HEK293 (cell line): ENCODE measurements at regions not wholly inside any gene's neighbourhood (a gene's known extent, or its start where the extent isn't known, plus 50 kb on each side); places are given as distances from the start of the nearest gene placed in this dataset.

Experiments
- CTCF ChIA-PET: fragments of 350-600 bp; formaldehyde crosslinking; extraction: SDS; loops from one replicate; lab custom pipeline; 2021; ENCODE audit warnings: antibody characterized with exemption; lab: Yijun Ruan, JAX
- POLR2A ChIA-PET: fragments of 300-600 bp; formaldehyde crosslinking; extraction: SDS; loops from one replicate; lab custom pipeline; 2020; ENCODE audit warnings: antibody characterized with exemption, inconsistent platforms; lab: Yijun Ruan, JAX
- H3K27ac ChIP-seq: fragments of 200-500 bp; sonication (Bioruptor generic); 2 replicates; pipeline ENCODE4 v1.5.1; 2014; ENCODE audit warnings: low read depth, low read length, control low read depth, inconsistent platforms; ENCODE audit errors: extremely low read depth
- H3K36me3 ChIP-seq, 2 experiments: fragments of 200-500 bp in 1 of 2; sonication (Bioruptor generic) in 1 of 2; 1 replicate in 1 of 2; 2 replicates in 1 of 2; pipeline ENCODE4 v1.5.1; 2014 to 2017; ENCODE audit warnings: inconsistent platforms in 2 of 2, low read length in 2 of 2; ENCODE audit not compliant: control insufficient read depth in 2 of 2, insufficient read depth in 1 of 2
- H3K4me1 ChIP-seq: fragments of 200-500 bp; sonication (Bioruptor generic); 2 replicates; pipeline ENCODE4 v1.5.1; 2014; ENCODE audit warnings: mild to moderate bottlenecking, low read length, inconsistent platforms; ENCODE audit not compliant: control insufficient read depth, insufficient read depth
- H3K4me3 ChIP-seq: 2 replicates; pipeline ENCODE4 v1.5.1; 2011; ENCODE audit warnings: low read depth, mild to moderate bottlenecking, control low read depth, low read length, moderate library complexity
- H3K9me3 ChIP-seq: fragments of 200-500 bp; sonication (Bioruptor generic); 2 replicates; pipeline ENCODE4 v1.5.1; 2014; ENCODE audit warnings: low read depth, low read length, inconsistent platforms; ENCODE audit not compliant: control insufficient read depth, insufficient read depth
- FEZF1 ChIP-seq: fragments of 450-650 bp; formaldehyde crosslinking; IDR thresholded peaks from 2 replicates; pipeline ENCODE4 v1.5.1; 2016; ENCODE audit warnings: missing biosample characterization, missing genetic modification characterization
- KLF9 ChIP-seq: fragments of 450-650 bp; formaldehyde crosslinking; IDR thresholded peaks from 2 replicates; pipeline ENCODE4 v1.5.1; 2016; ENCODE audit warnings: missing biosample characterization, missing genetic modification characterization, low read depth
- MZF1 ChIP-seq: fragments of 450-650 bp; formaldehyde crosslinking; IDR thresholded peaks from 2 replicates; pipeline ENCODE4 v1.5.1; 2017; ENCODE audit warnings: missing biosample characterization, missing genetic modification characterization, borderline replicate concordance
- SCRT2 ChIP-seq: fragments of 450-650 bp; formaldehyde crosslinking; IDR thresholded peaks from 2 replicates; pipeline ENCODE4 v1.5.1; 2016; ENCODE audit warnings: missing biosample characterization, missing genetic modification characterization
- ZFHX2 ChIP-seq: fragments of 450-650 bp; formaldehyde crosslinking; conservative IDR thresholded peaks from 2 replicates; pipeline ENCODE4 v1.5.1; 2016; ENCODE audit warnings: missing biosample characterization, missing genetic modification characterization
- ZFP41 ChIP-seq: fragments of 450-650 bp; formaldehyde crosslinking; IDR thresholded peaks from 2 replicates; pipeline ENCODE4 v1.5.1; 2016; ENCODE audit warnings: missing biosample characterization, missing genetic modification characterization, borderline replicate concordance
- ZFP69B ChIP-seq: fragments of 450-650 bp; formaldehyde crosslinking; IDR thresholded peaks from 2 replicates; pipeline ENCODE4 v1.5.1; 2016; ENCODE audit warnings: missing biosample characterization, missing genetic modification characterization
- ZNF10 ChIP-seq: fragments of 450-650 bp; formaldehyde crosslinking; IDR thresholded peaks from 2 replicates; pipeline ENCODE4 v1.5.1; 2017; ENCODE audit warnings: missing biosample characterization, missing genetic modification characterization
- ZNF112 ChIP-seq: fragments of 450-650 bp; formaldehyde crosslinking; IDR thresholded peaks from 2 replicates; pipeline ENCODE4 v1.5.0; 2017; ENCODE audit warnings: missing biosample characterization, missing genetic modification characterization
- ZNF155 ChIP-seq: fragments of 450-650 bp; formaldehyde crosslinking; IDR thresholded peaks from 2 replicates; pipeline ENCODE4 v1.5.1; 2016; ENCODE audit warnings: missing biosample characterization, missing genetic modification characterization
- ZNF248 ChIP-seq: fragments of 450-650 bp; formaldehyde crosslinking; IDR thresholded peaks from 2 replicates; pipeline ENCODE4 v1.5.1; 2017; ENCODE audit warnings: missing biosample characterization, missing genetic modification characterization
- ZNF274 ChIP-seq, 2 experiments: fragments of 200-500 bp in 1 of 2; fragments of 450-650 bp in 1 of 2; sonication (Bioruptor generic) in 1 of 2; formaldehyde crosslinking in 1 of 2; IDR thresholded peaks; 2 replicates each; pipeline versions ENCODE4 v1.5.1 to v1.6.1; 2014 to 2016; ENCODE audit warnings: borderline replicate concordance in 1 of 2, inconsistent platforms in 1 of 2, low read length in 1 of 2, missing biosample characterization in 1 of 2, missing genetic modification characterization in 1 of 2
- ZNF311 ChIP-seq: fragments of 450-650 bp; formaldehyde crosslinking; IDR thresholded peaks from 2 replicates; pipeline ENCODE4 v1.5.1; 2017; ENCODE audit warnings: missing biosample characterization, missing genetic modification characterization, borderline replicate concordance
- ZNF423 ChIP-seq: fragments of 450-650 bp; formaldehyde crosslinking; IDR thresholded peaks from 2 replicates; pipeline ENCODE4 v1.5.1; 2016; ENCODE audit warnings: missing biosample characterization, missing genetic modification characterization
- ZNF544 ChIP-seq: fragments of 450-650 bp; formaldehyde crosslinking; IDR thresholded peaks from 2 replicates; pipeline ENCODE4 v1.5.0; 2017; ENCODE audit warnings: missing biosample characterization, missing genetic modification characterization
- ZNF596 ChIP-seq: fragments of 450-650 bp; IDR thresholded peaks from 2 replicates; pipeline ENCODE4 v1.5.0; 2018; ENCODE audit warnings: missing biosample characterization, mild to moderate bottlenecking, missing genetic modification characterization, moderate library complexity
- ZNF677 ChIP-seq: fragments of 450-650 bp; IDR thresholded peaks from 2 replicates; pipeline ENCODE4 v1.5.0; 2018; ENCODE audit warnings: missing biosample characterization, mild to moderate bottlenecking, missing genetic modification characterization, moderate library complexity
- TF ChIP-seq, protein P1 (sequence below): fragments of 450-650 bp; formaldehyde crosslinking; IDR thresholded peaks from 2 replicates; pipeline ENCODE4 v1.5.1; 2017; ENCODE audit warnings: missing biosample characterization, missing genetic modification characterization
- TF ChIP-seq, protein P2 (sequence below): fragments of 450-650 bp; formaldehyde crosslinking; IDR thresholded peaks from 2 replicates; pipeline ENCODE4; 2016; ENCODE audit warnings: missing biosample characterization, missing genetic modification characterization
- TF ChIP-seq, protein P3 (sequence below): fragments of 450-650 bp; formaldehyde crosslinking; IDR thresholded peaks from 2 replicates; pipeline ENCODE4 v1.5.1; 2016; ENCODE audit warnings: missing biosample characterization, missing genetic modification characterization
- TF ChIP-seq, protein P4 (sequence below): fragments of 450-650 bp; formaldehyde crosslinking; IDR thresholded peaks from 2 replicates; pipeline ENCODE4 v1.5.1; 2017; ENCODE audit warnings: missing biosample characterization, missing genetic modification characterization

DNA sequence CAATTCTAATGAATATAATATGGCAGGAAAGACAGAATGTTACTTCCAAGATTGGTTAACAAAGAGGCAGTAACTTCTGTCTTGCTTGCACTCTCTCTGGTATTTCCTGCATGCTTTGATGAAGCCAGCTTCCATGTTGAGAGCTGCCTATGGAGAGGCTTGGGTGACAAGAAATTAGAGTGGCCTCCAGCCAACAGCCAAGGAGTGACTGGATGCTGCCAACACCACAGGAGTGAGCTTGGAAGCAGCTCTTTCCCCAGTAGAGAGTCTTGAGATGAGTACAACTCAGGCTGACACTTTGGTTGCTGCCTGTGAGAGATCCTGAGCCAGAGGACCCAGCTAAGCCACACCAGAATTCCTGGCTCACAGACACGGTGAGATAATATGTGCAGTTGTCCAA, 183.1 kb downstream of the RMST start:
- H3K4me1 ChIP-seq, result no peaks in the 10 kb centered on the region
- no peak for TF ChIP-seq ZNF155 (tag by site-specific recombination)
- no peak for TF ChIP-seq MZF1 (tag by site-specific recombination)
- no peak for TF ChIP-seq ZNF10
- no peak for TF ChIP-seq ZNF677 (tag by site-specific recombination)
- no peak for TF ChIP-seq ZNF274 (IDR thresholded peaks at IDR 0.05; ENCODE audit: low read length)
- no peak for TF ChIP-seq ZNF274 (tag by site-specific recombination; IDR thresholded peaks at IDR 0.05; ENCODE audit: borderline replicate concordance)
- TF ChIP-seq ZNF112 (tag by site-specific recombination), result no peak
- no peak for TF ChIP-seq ZNF311 (tag by site-specific recombination)
- no peak overlapping the region for H3K27ac ChIP-seq
- H3K9me3 ChIP-seq, result no peaks in the 10 kb centered on the region
- ChIA-PET CTCF (no interaction called here), POLR2A (no interaction called here)
- no peak overlapping the region for H3K4me3 ChIP-seq
- H3K36me3 ChIP-seq, result no peaks in the 10 kb centered on the region

DNA sequence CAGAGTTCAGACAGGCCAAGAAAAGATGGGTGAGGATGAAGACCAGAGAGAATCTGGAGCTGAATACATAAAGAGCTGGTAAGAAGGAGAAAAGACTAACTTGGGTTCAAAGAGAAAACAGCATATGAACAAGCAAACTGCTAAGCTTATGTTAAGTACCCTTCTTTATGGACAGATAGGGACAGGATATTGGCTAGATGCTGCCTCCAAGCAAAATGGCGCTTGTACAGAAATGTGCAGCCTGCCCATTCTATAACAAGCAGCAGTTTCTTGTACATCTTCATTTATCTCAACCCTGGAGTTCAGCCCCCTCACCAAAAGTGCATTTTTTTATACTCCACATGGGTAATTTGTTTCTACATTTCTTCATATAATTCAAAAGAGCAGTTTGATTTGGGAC, 184.5 kb downstream of the RMST start:
- no peak overlapping the region for H3K27ac ChIP-seq
- no peaks in the 10 kb centered on the region for H3K9me3 ChIP-seq
- H3K4me1 ChIP-seq, result no peaks in the 10 kb centered on the region
- POLR2A ChIA-PET, result no interaction called here
- no peak for TF ChIP-seq SCRT2 (tag by site-specific recombination)
- TF ChIP-seq KLF9, result no peak
- no peak for TF ChIP-seq ZNF423
- no peak for TF ChIP-seq ZFP41
- no peak for TF ChIP-seq ZNF596 (tag by site-specific recombination)
- no peak for TF ChIP-seq ZNF544 (tag by site-specific recombination)
- TF ChIP-seq MZF1 (tag by site-specific recombination), result no peak
- TF ChIP-seq, protein P1, sequence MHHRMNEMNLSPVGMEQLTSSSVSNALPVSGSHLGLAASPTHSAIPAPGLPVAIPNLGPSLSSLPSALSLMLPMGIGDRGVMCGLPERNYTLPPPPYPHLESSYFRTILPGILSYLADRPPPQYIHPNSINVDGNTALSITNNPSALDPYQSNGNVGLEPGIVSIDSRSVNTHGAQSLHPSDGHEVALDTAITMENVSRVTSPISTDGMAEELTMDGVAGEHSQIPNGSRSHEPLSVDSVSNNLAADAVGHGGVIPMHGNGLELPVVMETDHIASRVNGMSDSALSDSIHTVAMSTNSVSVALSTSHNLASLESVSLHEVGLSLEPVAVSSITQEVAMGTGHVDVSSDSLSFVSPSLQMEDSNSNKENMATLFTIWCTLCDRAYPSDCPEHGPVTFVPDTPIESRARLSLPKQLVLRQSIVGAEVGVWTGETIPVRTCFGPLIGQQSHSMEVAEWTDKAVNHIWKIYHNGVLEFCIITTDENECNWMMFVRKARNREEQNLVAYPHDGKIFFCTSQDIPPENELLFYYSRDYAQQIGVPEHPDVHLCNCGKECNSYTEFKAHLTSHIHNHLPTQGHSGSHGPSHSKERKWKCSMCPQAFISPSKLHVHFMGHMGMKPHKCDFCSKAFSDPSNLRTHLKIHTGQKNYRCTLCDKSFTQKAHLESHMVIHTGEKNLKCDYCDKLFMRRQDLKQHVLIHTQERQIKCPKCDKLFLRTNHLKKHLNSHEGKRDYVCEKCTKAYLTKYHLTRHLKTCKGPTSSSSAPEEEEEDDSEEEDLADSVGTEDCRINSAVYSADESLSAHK, result no peak
- TF ChIP-seq FEZF1, result no peak
- no peak for TF ChIP-seq ZNF274 (IDR thresholded peaks at IDR 0.05; ENCODE audit: low read length)
- TF ChIP-seq ZNF274 (tag by site-specific recombination; IDR thresholded peaks at IDR 0.05; ENCODE audit: borderline replicate concordance), result no peak
- TF ChIP-seq, protein P2, sequence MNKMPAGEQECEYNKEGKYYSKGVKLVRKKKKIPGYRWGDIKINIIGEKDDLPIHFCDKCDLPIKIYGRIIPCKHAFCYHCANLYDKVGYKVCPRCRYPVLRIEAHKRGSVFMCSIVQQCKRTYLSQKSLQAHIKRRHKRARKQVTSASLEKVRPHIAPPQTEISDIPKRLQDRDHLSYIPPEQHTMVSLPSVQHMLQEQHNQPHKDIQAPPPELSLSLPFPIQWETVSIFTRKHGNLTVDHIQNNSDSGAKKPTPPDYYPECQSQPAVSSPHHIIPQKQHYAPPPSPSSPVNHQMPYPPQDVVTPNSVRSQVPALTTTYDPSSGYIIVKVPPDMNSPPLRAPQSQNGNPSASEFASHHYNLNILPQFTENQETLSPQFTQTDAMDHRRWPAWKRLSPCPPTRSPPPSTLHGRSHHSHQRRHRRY (tag by site-specific recombination), result no peak
- TF ChIP-seq, protein P3, sequence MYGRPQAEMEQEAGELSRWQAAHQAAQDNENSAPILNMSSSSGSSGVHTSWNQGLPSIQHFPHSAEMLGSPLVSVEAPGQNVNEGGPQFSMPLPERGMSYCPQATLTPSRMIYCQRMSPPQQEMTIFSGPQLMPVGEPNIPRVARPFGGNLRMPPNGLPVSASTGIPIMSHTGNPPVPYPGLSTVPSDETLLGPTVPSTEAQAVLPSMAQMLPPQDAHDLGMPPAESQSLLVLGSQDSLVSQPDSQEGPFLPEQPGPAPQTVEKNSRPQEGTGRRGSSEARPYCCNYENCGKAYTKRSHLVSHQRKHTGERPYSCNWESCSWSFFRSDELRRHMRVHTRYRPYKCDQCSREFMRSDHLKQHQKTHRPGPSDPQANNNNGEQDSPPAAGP, result no peak
- no peak for TF ChIP-seq ZFHX2 (tag by site-specific recombination)
- TF ChIP-seq, protein P4, sequence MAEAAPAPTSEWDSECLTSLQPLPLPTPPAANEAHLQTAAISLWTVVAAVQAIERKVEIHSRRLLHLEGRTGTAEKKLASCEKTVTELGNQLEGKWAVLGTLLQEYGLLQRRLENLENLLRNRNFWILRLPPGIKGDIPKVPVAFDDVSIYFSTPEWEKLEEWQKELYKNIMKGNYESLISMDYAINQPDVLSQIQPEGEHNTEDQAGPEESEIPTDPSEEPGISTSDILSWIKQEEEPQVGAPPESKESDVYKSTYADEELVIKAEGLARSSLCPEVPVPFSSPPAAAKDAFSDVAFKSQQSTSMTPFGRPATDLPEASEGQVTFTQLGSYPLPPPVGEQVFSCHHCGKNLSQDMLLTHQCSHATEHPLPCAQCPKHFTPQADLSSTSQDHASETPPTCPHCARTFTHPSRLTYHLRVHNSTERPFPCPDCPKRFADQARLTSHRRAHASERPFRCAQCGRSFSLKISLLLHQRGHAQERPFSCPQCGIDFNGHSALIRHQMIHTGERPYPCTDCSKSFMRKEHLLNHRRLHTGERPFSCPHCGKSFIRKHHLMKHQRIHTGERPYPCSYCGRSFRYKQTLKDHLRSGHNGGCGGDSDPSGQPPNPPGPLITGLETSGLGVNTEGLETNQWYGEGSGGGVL, result no peak
- TF ChIP-seq ZNF248 (tag by site-specific recombination), result no peak
- no peak for TF ChIP-seq ZFP69B (tag by site-specific recombination)
- TF ChIP-seq, all 188 proteins: peak for 0
- no peaks in the 10 kb centered on the region for H3K36me3 ChIP-seq
- CTCF ChIA-PET, result no interaction called here
- H3K4me3 ChIP-seq, result no peak overlapping the region
